Urinary bladder (tissue), 3 donors: ENCODE measurements at regions not wholly inside any gene's neighbourhood (a gene's known extent, or its start where the extent isn't known, plus 50 kb on each side); places are given as distances from the start of the nearest gene placed in this dataset.

Experiments
- DNase-seq: peaks from one replicate; pipeline ENCODE4 v3.0.0-alpha.2; 2015; ENCODE audit errors: extremely low spot score
- H3K27ac ChIP-seq: one replicate; pipeline ENCODE4 v1.5.1; 2013; ENCODE audit warnings: low read depth, mild to moderate bottlenecking, moderate library complexity
- H3K36me3 ChIP-seq: one replicate; pipeline ENCODE4 v1.6.1; 2013; ENCODE audit warnings: mild to moderate bottlenecking, moderate library complexity; ENCODE audit not compliant: insufficient read depth
- H3K4me1 ChIP-seq: one replicate; pipeline ENCODE4 v1.6.1; 2013; ENCODE audit warnings: mild to moderate bottlenecking, moderate library complexity; ENCODE audit not compliant: insufficient read depth
- H3K4me3 ChIP-seq: one replicate; pipeline ENCODE4 v1.5.1; 2013; ENCODE audit warnings: low read depth, low read length
- WGBS: extraction: QIAGEN DNeasy Blood & Tissue Kit; methylation state at CpG from one replicate; pipeline ENCODE4 v1.1.7; 2013; 5-methylcytosine and 5-hydroxymethylcytosine counted together
- donor health status: healthy with polysubstance abuse.
- donor health status: healthy.

DNA sequence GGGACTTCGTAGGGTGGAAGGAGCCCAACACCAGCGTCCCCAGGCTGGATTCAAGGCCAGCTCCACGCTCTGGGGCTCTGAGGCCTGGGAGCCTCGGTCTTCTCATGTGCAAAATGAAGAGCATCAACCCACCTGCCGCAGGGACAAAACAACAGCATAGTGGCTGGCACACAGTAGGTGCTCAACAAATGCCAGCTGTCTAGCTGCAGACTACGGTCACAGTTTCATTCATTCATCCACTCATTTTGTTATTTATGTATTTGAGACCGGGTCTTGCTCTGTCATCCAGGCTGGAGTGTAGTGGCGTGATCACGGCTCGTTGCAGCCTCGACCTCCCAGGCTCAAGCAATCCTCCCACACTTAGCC is 60.7 kb downstream of the CEBPB start:
- no peak for DNase-seq
- Histone ChIP-seq H3K36me3 (no peaks in the 10 kb centered on the region), H3K27ac (no peak overlapping the region), H3K4me3 (no peak overlapping the region), H3K4me1 (no peaks in the 10 kb centered on the region)
- 93% methylated on average over 11 of the region's 11 CpGs for WGBS

DNA sequence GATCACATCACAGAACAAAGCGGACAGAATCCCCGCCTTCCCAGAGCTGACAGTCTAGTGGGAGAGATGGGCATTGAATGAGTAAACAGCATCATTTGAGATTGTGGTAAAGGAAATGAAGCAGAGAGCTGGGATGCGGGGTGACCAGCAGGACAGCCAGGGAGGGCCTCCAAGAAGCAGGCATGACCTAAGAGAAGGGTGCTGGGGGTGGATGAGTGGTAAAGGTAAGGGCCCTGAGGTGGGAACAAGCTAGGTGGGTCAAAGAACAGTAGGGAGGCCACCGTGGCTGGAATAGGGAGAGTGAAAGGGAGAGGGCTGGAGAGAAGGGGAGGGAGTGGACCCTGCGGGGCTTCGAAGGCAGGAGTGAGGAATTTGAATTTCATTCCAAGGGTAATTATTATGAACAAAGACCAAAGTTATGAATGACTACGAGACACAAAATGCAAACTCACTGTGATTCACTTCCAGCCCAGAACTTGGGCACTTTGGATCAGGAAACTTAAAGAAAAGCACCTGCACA is 61.4 kb downstream of the CEBPB start:
- Histone ChIP-seq H3K36me3 (no peaks in the 10 kb centered on the region), H3K27ac (no peak overlapping the region), H3K4me3 (no peak overlapping the region), H3K4me1 (no peaks in the 10 kb centered on the region)
- WGBS: 84% methylated on average over 7 of the region's 7 CpGs
- no peak for DNase-seq

- WGBS: 90% methylated on average over 7 of the region's 7 CpGs
- H3K27ac ChIP-seq: no peak overlapping the region
Observed at GRCh38 chr20:50252701-50253100, 62.1 kb downstream of the CEBPB start.

DNA sequence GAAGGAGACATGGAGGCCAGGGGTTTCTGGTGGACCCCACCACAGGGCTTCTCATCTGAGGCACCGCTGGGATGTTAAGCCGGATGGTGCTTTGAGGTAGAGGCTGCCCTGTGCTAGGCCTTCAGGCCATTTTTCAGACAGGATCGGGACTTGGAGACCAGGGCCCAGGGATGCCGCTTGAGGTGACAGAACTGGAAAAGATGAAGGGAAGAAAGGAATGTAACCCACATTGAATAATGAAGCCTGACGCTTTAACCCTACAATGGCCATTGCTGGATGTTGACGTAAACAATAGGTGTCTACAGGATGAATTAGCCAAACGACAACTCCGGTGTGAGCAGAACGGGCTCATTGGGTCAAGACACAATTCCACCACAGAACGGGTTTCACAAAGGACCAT is 62.5 kb downstream of the CEBPB start:
- WGBS: 95% methylated on average over 10 of the region's 10 CpGs
- no peak for DNase-seq

More at GRCh38 chr20:50252701-50253100, 62.1 kb downstream of the CEBPB start:
- DNase-seq: no peak
- H3K4me3 ChIP-seq: no peak overlapping the region
- H3K4me1 ChIP-seq: no peaks in the 10 kb centered on the region
- H3K36me3 ChIP-seq: no peaks in the 10 kb centered on the region

GRCh38 chr20:50254466-50255079 is 63.9 kb downstream of the CEBPB start:
- Histone ChIP-seq H3K4me1 (no peaks in the 10 kb centered on the region), H3K4me3 (no peak overlapping the region), H3K36me3 (no peaks in the 10 kb centered on the region), H3K27ac (no peak overlapping the region)
- WGBS: 84% methylated on average over 11 of the region's 11 CpGs
- DNase-seq: no peak

More for the DNA sequence above, 62.5 kb downstream of the CEBPB start:
- Histone ChIP-seq H3K36me3 (no peaks in the 10 kb centered on the region), H3K27ac (no peak overlapping the region), H3K4me3 (no peak overlapping the region), H3K4me1 (no peaks in the 10 kb centered on the region)

- no peak overlapping the region for H3K4me3 ChIP-seq
- WGBS: 68% methylated on average over 6 of the region's 6 CpGs
- DNase-seq: no peak
- no peaks in the 10 kb centered on the region for H3K36me3 ChIP-seq
- H3K27ac ChIP-seq: no peak overlapping the region
- no peaks in the 10 kb centered on the region for H3K4me1 ChIP-seq
Observed at GRCh38 chr20:50256577-50256976, 65.9 kb downstream of the CEBPB start.

DNA sequence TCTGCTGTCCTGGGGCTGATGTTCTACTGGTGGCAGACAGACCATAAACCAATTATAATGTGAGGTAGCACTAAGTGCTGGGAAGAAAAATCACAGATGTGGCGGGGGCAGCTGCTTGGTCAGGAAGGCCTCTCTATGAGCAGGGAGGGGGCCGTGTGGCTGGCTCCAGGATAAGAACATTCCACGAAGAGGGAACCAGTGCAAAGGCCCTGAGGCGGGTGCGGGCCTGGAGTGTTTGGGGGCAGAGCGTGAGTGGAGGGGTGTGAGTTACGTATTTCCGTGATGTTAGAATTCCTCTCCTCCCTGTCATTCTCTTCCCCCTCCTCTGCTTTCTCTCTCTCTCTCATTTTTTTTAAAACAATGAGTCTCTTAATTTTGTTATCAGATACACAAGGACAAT is 67.2 kb downstream of the CEBPB start:
- H3K4me3 ChIP-seq: no peak overlapping the region
- no peak for DNase-seq

GRCh38 chr20:50258790-50259483 is 68.3 kb downstream of the CEBPB start:
- H3K4me3 ChIP-seq: no peak overlapping the region
- H3K4me1 ChIP-seq: no peaks in the 10 kb centered on the region
- DNase-seq: no peak
- H3K36me3 ChIP-seq: no peaks in the 10 kb centered on the region
- no peak overlapping the region for H3K27ac ChIP-seq
- WGBS: 92% methylated on average over 8 of the region's 8 CpGs

More for the DNA sequence above, 67.2 kb downstream of the CEBPB start:
- 96% methylated on average over 8 of the region's 8 CpGs for WGBS
- Histone ChIP-seq H3K36me3 (no peaks in the 10 kb centered on the region), H3K27ac (no peak overlapping the region), H3K4me1 (no peaks in the 10 kb centered on the region)

DNA sequence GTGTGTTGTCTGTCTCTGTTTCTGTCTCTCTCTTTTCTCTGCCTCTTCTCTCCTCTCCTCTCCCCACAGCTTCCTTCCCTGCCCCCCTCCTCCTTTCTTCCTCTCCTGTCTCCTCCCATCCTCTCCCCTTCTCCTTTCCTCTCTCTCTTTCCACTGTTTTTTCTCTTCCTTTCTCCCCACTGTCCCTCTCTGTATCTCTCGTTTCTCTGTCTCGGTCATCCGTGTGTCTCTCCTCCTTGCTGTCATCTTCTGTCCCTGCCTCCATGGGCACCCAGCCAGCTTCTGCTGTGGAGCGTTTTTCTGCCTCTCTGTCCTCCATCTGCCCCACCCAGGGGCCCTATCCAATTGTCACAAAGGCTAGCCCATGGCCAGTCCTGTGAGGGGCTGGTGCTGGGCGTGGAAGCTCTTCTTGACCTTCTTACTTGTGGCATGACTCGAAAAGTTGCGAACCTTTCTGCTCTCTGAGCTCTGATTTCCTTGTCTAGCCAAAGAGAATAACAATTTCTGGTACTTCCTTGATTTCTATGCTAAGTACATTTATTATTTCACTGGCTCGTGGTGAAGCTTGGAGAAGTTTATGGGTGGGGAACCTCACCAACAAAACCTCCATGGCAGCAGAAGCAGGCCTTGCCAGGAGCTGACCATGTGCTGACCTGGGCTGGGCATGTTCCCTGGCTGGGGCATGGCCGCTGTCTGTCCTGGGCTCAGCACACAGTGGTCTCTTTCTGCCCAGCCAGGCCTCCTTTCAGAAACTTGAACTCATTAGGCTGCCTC is 69.3 kb downstream of the CEBPB start:
- H3K4me3 ChIP-seq: no peak overlapping the region
- no peaks in the 10 kb centered on the region for H3K4me1 ChIP-seq
- 60% methylated on average over 9 of the region's 9 CpGs for WGBS
- H3K36me3 ChIP-seq: no peaks in the 10 kb centered on the region
- H3K27ac ChIP-seq: no peak overlapping the region
- DNase-seq: no peak

- WGBS: 81% methylated on average over 8 of the region's 8 CpGs
Observed at GRCh38 chr20:50260479-50261221, 70.0 kb downstream of the CEBPB start.

GRCh38 chr20:50261471-50262212 is 71.0 kb downstream of the CEBPB start:
- 93% methylated on average over 7 of the region's 7 CpGs for WGBS

More at GRCh38 chr20:50260479-50261221, 70.0 kb downstream of the CEBPB start:
- DNase-seq: no peak
- no peaks in the 10 kb centered on the region for H3K4me1 ChIP-seq
- H3K4me3 ChIP-seq: no peak overlapping the region
- H3K27ac ChIP-seq: no peak overlapping the region
- H3K36me3 ChIP-seq: no peaks in the 10 kb centered on the region

DNA sequence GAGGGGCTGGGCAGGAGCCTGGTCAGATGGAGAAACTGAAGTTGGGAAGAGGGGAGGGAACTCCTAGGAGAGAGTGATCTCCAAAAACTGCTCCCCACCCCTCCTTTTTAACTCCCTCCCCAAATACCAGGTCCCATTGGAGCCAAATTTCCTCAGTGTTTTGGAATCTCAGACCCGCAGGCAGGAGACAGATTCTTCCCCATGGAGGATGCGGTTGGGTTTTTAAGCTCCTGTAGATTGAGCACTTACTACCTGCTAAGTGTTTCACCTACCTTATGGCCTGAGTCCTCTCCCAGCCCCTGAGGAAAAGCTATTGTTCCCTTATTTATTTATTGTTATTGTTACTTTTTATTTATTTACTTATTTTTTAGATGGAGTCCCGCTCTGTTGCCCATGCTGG is 73.2 kb downstream of the CEBPB start:
- no peaks in the 10 kb centered on the region for H3K36me3 ChIP-seq
- no peak for DNase-seq
- no peak overlapping the region for H3K4me3 ChIP-seq
- WGBS: 95% methylated on average over 3 of the region's 3 CpGs
- no peaks in the 10 kb centered on the region for H3K4me1 ChIP-seq
- H3K27ac ChIP-seq: no peak overlapping the region

More at GRCh38 chr20:50261471-50262212, 71.0 kb downstream of the CEBPB start:
- no peaks in the 10 kb centered on the region for H3K36me3 ChIP-seq
- H3K4me1 ChIP-seq: no peaks in the 10 kb centered on the region
- no peak for DNase-seq
- H3K4me3 ChIP-seq: no peak overlapping the region
- H3K27ac ChIP-seq: no peak overlapping the region
